RWPE2 (cell line): ENCODE measurements at regions not wholly inside any gene's neighbourhood (a gene's known extent, or its start where the extent isn't known, plus 50 kb on each side); places are given as distances from the start of the nearest gene placed in this dataset.

Source experiments
- ATAC-seq: fragments of 200-7000 bp; cut with Tn5 transposase; 3 replicates; pipeline ENCODE4 v1.9.1; 2021; ENCODE audit warnings: low read depth
- DNase-seq: peaks from one replicate; pipeline ENCODE4 v3.0.0-alpha.2; 2020; ENCODE audit warnings: low spot score
- H3K27ac ChIP-seq: fragments of 450-650 bp; 2 replicates; pipeline ENCODE4 v1.5.1; 2017; ENCODE audit warnings: mild to moderate bottlenecking; ENCODE audit not compliant: poor library complexity, severe bottlenecking
- H3K27me3 ChIP-seq: fragments of 250-450 bp; sonication (Bioruptor Pico); 2 replicates; pipeline ENCODE4 v1.5.1; 2021; ENCODE audit warnings: mild to moderate bottlenecking, moderate library complexity; ENCODE audit not compliant: insufficient read depth, poor library complexity, severe bottlenecking
- H3K36me3 ChIP-seq: fragments of 250-450 bp; sonication (Bioruptor Pico); 2 replicates; pipeline ENCODE4 v1.5.1; 2020; ENCODE audit warnings: low read depth, mild to moderate bottlenecking, moderate library complexity
- H3K4me1 ChIP-seq: fragments of 250-450 bp; sonication (Bioruptor Pico); 2 replicates; pipeline ENCODE4 v1.5.1; 2021; ENCODE audit warnings: mild to moderate bottlenecking, moderate library complexity; ENCODE audit not compliant: insufficient read depth, poor library complexity, severe bottlenecking
- H3K4me3 ChIP-seq: fragments of 250-450 bp; sonication (Bioruptor Pico); 2 replicates; pipeline ENCODE4 v1.5.1; 2021; ENCODE audit warnings: mild to moderate bottlenecking, moderate library complexity; ENCODE audit not compliant: severe bottlenecking
- H3K9me3 ChIP-seq: fragments of 250-450 bp; sonication (Bioruptor Pico); 2 replicates; pipeline ENCODE4 v1.5.1; 2021; ENCODE audit warnings: mild to moderate bottlenecking, moderate library complexity; ENCODE audit not compliant: severe bottlenecking
- CTCF ChIP-seq: fragments of 450-650 bp; IDR thresholded peaks from one replicate; pipeline ENCODE4 v1.5.1; 2017; ENCODE audit warnings: mild to moderate bottlenecking, moderate library complexity; ENCODE audit not compliant: poor library complexity, severe bottlenecking

- Histone ChIP-seq H3K4me1 (no peaks in the 10 kb centered on the region), H3K27ac (no peak overlapping the region), H3K9me3 (no peaks in the 10 kb centered on the region), H3K27me3 (peaks cover 7% of the 10 kb centered on the region), H3K4me3 (no peak overlapping the region), H3K36me3 (no peaks in the 10 kb centered on the region)
- no peak for TF ChIP-seq CTCF
- ATAC-seq (no peak), DNase-seq (no peak)
Measured at GRCh38 chr10:120799849-120800248, 51.3 kb upstream of the WDR11 start.

- DNase-seq = no peak
- peaks cover 7% of the 10 kb centered on the region for H3K27me3 ChIP-seq
- H3K9me3 ChIP-seq = no peaks in the 10 kb centered on the region
- no peaks in the 10 kb centered on the region for H3K36me3 ChIP-seq
- H3K4me1 ChIP-seq = no peaks in the 10 kb centered on the region
- no peak for TF ChIP-seq CTCF
- H3K27ac ChIP-seq = no peak overlapping the region
- ATAC-seq = no peak
- no peak overlapping the region for H3K4me3 ChIP-seq
Measured at GRCh38 chr10:120800528-120801323, 50.4 kb upstream of the WDR11 start.
